ENCODE measurements at regions not wholly inside any gene's neighbourhood (a gene's known extent, or its start where the extent isn't known, plus 50 kb on each side); places are given as distances from the start of the nearest gene placed in this dataset.

- FAIRE-seq = no peak
- TF ChIP-seq, protein P1, sequence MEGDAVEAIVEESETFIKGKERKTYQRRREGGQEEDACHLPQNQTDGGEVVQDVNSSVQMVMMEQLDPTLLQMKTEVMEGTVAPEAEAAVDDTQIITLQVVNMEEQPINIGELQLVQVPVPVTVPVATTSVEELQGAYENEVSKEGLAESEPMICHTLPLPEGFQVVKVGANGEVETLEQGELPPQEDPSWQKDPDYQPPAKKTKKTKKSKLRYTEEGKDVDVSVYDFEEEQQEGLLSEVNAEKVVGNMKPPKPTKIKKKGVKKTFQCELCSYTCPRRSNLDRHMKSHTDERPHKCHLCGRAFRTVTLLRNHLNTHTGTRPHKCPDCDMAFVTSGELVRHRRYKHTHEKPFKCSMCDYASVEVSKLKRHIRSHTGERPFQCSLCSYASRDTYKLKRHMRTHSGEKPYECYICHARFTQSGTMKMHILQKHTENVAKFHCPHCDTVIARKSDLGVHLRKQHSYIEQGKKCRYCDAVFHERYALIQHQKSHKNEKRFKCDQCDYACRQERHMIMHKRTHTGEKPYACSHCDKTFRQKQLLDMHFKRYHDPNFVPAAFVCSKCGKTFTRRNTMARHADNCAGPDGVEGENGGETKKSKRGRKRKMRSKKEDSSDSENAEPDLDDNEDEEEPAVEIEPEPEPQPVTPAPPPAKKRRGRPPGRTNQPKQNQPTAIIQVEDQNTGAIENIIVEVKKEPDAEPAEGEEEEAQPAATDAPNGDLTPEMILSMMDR (IDR thresholded peaks at IDR 0.05; ENCODE audit: insufficient read depth, missing control alignments) = no peak
- no peak for DNase-seq (ENCODE audit: insufficient read length, low spot score)
These were observed 120.9 kb downstream of the SINHCAF start for GRCh38 chr12:31205054-31205453.

GRCh38 chr12:31206038-31206670, 119.8 kb downstream of the SINHCAF start:
- no peak for FAIRE-seq
- no peak for DNase-seq (ENCODE audit: insufficient read length, low spot score)
- TF ChIP-seq, protein P1 (IDR thresholded peaks at IDR 0.05; ENCODE audit: insufficient read depth, missing control alignments) = no peak

- FAIRE-seq = no peak
- TF ChIP-seq, protein P1 (IDR thresholded peaks at IDR 0.05; ENCODE audit: insufficient read depth, missing control alignments) = no peak
- no peak for DNase-seq (ENCODE audit: insufficient read length, low spot score)
These were observed 118.0 kb downstream of the SINHCAF start for GRCh38 chr12:31207799-31208465.

GRCh38 chr12:31210104-31210503, 115.8 kb downstream of the SINHCAF start:
- TF ChIP-seq, protein P1 (IDR thresholded peaks at IDR 0.05; ENCODE audit: insufficient read depth, missing control alignments) = no peak
- FAIRE-seq = no peak
- DNase-seq (ENCODE audit: insufficient read length, low spot score) = no peak

DNA sequence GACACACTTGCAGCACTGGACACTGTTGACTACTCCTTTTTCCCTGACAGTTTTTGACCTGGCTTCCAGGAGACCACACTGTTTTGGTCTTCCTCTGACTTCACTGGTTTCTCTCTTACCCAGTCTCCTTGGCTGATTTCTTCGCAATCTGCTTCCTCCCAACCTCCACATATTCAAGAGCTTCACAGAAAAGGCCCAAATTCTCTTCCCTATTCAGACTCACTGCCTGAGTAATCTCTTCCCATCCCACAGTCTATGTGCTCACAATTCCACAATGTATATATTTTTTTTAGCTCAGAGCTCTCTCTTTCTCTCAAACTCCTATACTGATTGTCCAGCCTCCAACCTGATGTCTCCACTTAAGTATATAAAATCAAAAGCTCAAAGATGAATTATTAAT, 115.4 kb downstream of the SINHCAF start:
- no peak for DNase-seq (ENCODE audit: insufficient read length, low spot score)
- TF ChIP-seq, protein P1 (IDR thresholded peaks at IDR 0.05; ENCODE audit: insufficient read depth, missing control alignments) = no peak
- no peak for FAIRE-seq

DNA sequence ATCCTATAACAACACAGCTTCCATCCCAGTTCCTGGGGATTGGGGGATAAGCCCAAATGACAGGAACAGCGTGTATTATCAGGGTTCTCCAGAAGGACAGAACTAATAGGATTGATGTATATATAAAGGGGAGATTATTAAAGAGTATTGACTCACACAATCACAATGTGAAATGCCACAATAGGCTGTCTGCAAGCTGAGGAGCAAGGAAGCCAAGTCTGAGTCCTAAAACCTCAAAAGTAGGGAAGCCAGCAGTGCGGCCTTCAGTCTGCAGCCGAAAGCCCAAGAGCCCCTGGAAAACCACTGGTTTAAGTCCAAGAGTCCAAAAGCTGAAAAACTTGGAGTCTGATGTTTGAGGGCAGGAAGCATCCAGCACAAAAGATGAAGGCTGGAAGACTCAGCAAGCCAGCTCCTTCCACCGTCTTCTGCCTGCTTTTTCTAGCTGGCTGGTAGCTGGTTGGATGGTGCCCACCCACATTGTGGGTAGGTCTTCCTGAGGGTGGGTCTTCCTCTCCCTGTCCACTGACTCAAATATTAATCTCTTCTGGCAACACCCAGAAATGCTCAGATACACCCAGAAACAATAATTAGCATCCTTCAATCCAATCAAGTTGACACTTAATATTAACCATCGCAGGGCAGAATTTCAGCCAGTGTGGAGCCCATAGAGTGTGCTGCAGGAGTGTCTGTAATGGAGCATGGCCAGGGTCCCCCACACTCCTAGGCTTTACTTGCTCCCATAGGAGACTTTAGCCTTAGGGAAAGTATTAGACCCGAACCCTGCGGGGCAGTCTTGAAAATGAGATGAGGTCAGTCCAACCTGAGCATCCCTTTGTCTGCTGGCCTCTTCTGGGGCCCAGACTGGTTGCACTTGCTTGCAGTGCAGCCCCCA, 111.1 kb downstream of the SINHCAF start:
- no peak for FAIRE-seq
- DNase-seq (ENCODE audit: insufficient read length, low spot score) = no peak
- TF ChIP-seq, protein P1 (IDR thresholded peaks at IDR 0.05; ENCODE audit: insufficient read depth, missing control alignments) = no peak

All from D721Med (cell line).